BJ (cell line): ENCODE measurements at regions not wholly inside any gene's neighbourhood (a gene's known extent, or its start where the extent isn't known, plus 50 kb on each side); places are given as distances from the start of the nearest gene placed in this dataset.

ENCODE experiments used
- CTCF ChIA-PET: fragments of 350-600 bp; formaldehyde crosslinking; extraction: SDS; loops from one replicate; lab custom pipeline; 2021; ENCODE audit warnings: antibody characterized with exemption, inconsistent platforms; lab: Yijun Ruan, JAX
- POLR2A ChIA-PET: fragments of 300-600 bp; sonication (Branson Sonifier 250); formaldehyde crosslinking; extraction: SDS; loops from one replicate; lab custom pipeline; 2021; ENCODE audit warnings: antibody characterized with exemption; lab: Charles Lee
- DNase-seq: peaks from one replicate; pipeline ENCODE4 v3.0.0-alpha.2; 2011; ENCODE audit warnings: low read depth
- H3K27me3 ChIP-seq: 2 replicates; pipeline ENCODE4 v1.6.0; 2011; ENCODE audit warnings: low read length; ENCODE audit not compliant: control insufficient read depth, insufficient read depth
- H3K36me3 ChIP-seq: 2 replicates; pipeline ENCODE4 v1.5.1; 2011; ENCODE audit warnings: low read length; ENCODE audit not compliant: control insufficient read depth, insufficient read depth
- H3K4me3 ChIP-seq: 2 replicates; pipeline ENCODE4 v1.5.1; 2011; ENCODE audit warnings: low read depth, mild to moderate bottlenecking, control low read depth, low read length
- CTCF ChIP-seq: IDR thresholded peaks from 2 replicates; pipeline ENCODE4 v1.5.1; 2011; ENCODE audit warnings: low read depth, mild to moderate bottlenecking, control low read depth, inconsistent platforms, low read length, moderate library complexity; ENCODE audit not compliant: insufficient read depth

GRCh38 chr13:27847669-27848068 is 55.4 kb downstream of the GSX1 start:
- ChIA-PET CTCF (interaction anchor here (1.3 kb wide), 1 partner anchor 21 kb away, joined by 4 read pairs; no protein-coding TSS in a partner anchor), POLR2A (no interaction called here)
- H3K27me3 ChIP-seq, result no peaks in the 10 kb centered on the region

GRCh38 chr13:27851096-27851850 is 59.0 kb downstream of the GSX1 start:
- POLR2A ChIA-PET, result no interaction called here
- TF ChIP-seq CTCF, result no peak
- no peak overlapping the region for H3K4me3 ChIP-seq
- CTCF ChIA-PET, result interaction anchor here (1.5 to 2.0 kb wide), 2 partner anchors 21 to 25 kb away, joined by 6 read pairs; no protein-coding TSS in a partner anchor
- peaks cover 3% of the 10 kb centered on the region; the same call in 1 of the 2 replicates for H3K27me3 ChIP-seq
- DNase-seq, result no peak
- H3K36me3 ChIP-seq, result no peaks in the 10 kb centered on the region

More at GRCh38 chr13:27847669-27848068, 55.4 kb downstream of the GSX1 start:
- DNase-seq, result no peak
- TF ChIP-seq CTCF, result no peak
- Histone ChIP-seq H3K4me3 (no peak overlapping the region), H3K36me3 (no peaks in the 10 kb centered on the region)

GRCh38 chr13:27852491-27852890 is 60.2 kb downstream of the GSX1 start:
- peaks cover 3% of the 10 kb centered on the region; the same call in 1 of the 2 replicates for H3K27me3 ChIP-seq
- H3K4me3 ChIP-seq, result no peak overlapping the region
- POLR2A ChIA-PET, result no interaction called here
- no peak for TF ChIP-seq CTCF
- no peaks in the 10 kb centered on the region for H3K36me3 ChIP-seq
- no peak for DNase-seq
- CTCF ChIA-PET, result interaction anchor here (1.6 to 2.0 kb wide), 2 partner anchors 22 to 26 kb away, joined by 5 to 6 read pairs; no protein-coding TSS in a partner anchor

- ChIA-PET CTCF (interaction anchor here (1.6 to 2.0 kb wide), 2 partner anchors 23 to 27 kb away, joined by 5 to 6 read pairs; no protein-coding TSS in a partner anchor), POLR2A (no interaction called here)
- DNase-seq, result no peak
Measured at GRCh38 chr13:27853335-27853734, 61.1 kb downstream of the GSX1 start.

More at GRCh38 chr13:27853335-27853734, 61.1 kb downstream of the GSX1 start:
- H3K27me3 ChIP-seq, result peaks cover 5% of the 10 kb centered on the region; the same call in 1 of the 2 replicates
- H3K4me3 ChIP-seq, result no peak overlapping the region
- no peak for TF ChIP-seq CTCF
- no peaks in the 10 kb centered on the region for H3K36me3 ChIP-seq
